HG03460 (cell line): ENCODE measurements at regions not wholly inside any gene's neighbourhood (a gene's known extent, or its start where the extent isn't known, plus 50 kb on each side); places are given as distances from the start of the nearest gene placed in this dataset.

Source experiments
- ATAC-seq: cut with Tn5 transposase; IDR thresholded peaks from one replicate; pipeline ENCODE4 v1.9.1; 2021; ENCODE audit not compliant: unreplicated experiment

- no peak for ATAC-seq
Measured at GRCh38 chrY:19167319-19168201, 394.0 kb upstream of the HSFY2 start.

GRCh38 chrY:19148783-19149182, 375.2 kb upstream of the HSFY2 start:
- ATAC-seq: no peak

- ATAC-seq: no peak
Measured at GRCh38 chrY:19146296-19146695, 372.8 kb upstream of the HSFY2 start.

- no peak for ATAC-seq
Measured at GRCh38 chrY:19142093-19142492, 368.6 kb upstream of the HSFY2 start.

GRCh38 chrY:19140285-19140920, 366.9 kb upstream of the HSFY2 start:
- no peak for ATAC-seq

- ATAC-seq: no peak
Measured at GRCh38 chrY:19134426-19134825, 360.9 kb upstream of the HSFY2 start.

GRCh38 chrY:19130569-19131358, 357.2 kb upstream of the HSFY2 start:
- ATAC-seq: no peak

GRCh38 chrY:19126889-19127288, 353.4 kb upstream of the HSFY2 start:
- no peak for ATAC-seq

- ATAC-seq: no peak
Measured at GRCh38 chrY:19124609-19125008, 351.1 kb upstream of the HSFY2 start.

GRCh38 chrY:19122450-19122849, 348.9 kb upstream of the HSFY2 start:
- no peak for ATAC-seq

GRCh38 chrY:19098349-19098748, 324.8 kb upstream of the HSFY2 start:
- no peak for ATAC-seq

GRCh38 chrY:19095460-19095859, 321.9 kb upstream of the HSFY2 start:
- ATAC-seq: no peak

- no peak for ATAC-seq
Measured at GRCh38 chrY:19083006-19083405, 309.5 kb upstream of the HSFY2 start.

- ATAC-seq: peak; percentile 28
Measured at GRCh38 chrY:19077698-19078113, 304.2 kb upstream of the HSFY2 start.

- peak; percentile 68 for ATAC-seq
Measured at GRCh38 chrY:19076846-19077697, 303.5 kb upstream of the HSFY2 start.

- no peak for ATAC-seq
Measured at GRCh38 chrY:19075471-19076253, 302.1 kb upstream of the HSFY2 start.

GRCh38 chrY:19067435-19067834, 293.9 kb upstream of the HSFY2 start:
- no peak for ATAC-seq

GRCh38 chrY:19066447-19067190, 293.1 kb upstream of the HSFY2 start:
- no peak for ATAC-seq

GRCh38 chrY:19065119-19065518, 291.6 kb upstream of the HSFY2 start:
- no peak for ATAC-seq
